IPS-NIHi11 (cell line): ENCODE measurements at regions not wholly inside any gene's neighbourhood (a gene's known extent, or its start where the extent isn't known, plus 50 kb on each side); places are given as distances from the start of the nearest gene placed in this dataset.

Experiments
- DNase-seq: peaks from one replicate; pipeline ENCODE4 v3.0.0; 2012; ENCODE audit warnings: mixed read lengths, low spot score

GRCh38 chr2:223701761-223702160 lies 99.6 kb upstream of the SCG2 start:
- no peak for DNase-seq

DNA sequence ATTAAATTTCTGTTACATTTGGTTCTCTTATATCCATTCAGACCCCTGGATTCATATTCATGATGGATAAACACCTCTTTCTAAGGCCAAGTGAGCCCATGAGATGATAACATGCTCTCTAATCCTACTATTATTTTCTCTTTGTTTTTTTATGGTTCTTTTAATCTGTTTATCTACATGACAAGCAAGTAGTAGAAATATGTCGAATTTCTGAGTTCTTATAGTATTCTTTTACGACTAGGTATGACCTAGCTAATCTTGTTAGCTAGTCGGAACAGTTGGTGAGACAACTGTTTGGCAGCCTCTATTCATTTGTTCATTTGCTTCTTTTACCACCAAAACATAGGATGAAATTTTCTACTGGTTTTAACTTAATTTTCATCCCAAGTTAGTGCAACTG lies 98.1 kb upstream of the SCG2 start:
- no peak for DNase-seq

- no peak for DNase-seq
These were observed 95.9 kb upstream of the SCG2 start for GRCh38 chr2:223697892-223698645.

GRCh38 chr2:223697316-223697891 lies 95.2 kb upstream of the SCG2 start:
- DNase-seq, result no peak

- no peak for DNase-seq
These were observed 94.6 kb upstream of the SCG2 start for GRCh38 chr2:223696719-223697118.

DNA sequence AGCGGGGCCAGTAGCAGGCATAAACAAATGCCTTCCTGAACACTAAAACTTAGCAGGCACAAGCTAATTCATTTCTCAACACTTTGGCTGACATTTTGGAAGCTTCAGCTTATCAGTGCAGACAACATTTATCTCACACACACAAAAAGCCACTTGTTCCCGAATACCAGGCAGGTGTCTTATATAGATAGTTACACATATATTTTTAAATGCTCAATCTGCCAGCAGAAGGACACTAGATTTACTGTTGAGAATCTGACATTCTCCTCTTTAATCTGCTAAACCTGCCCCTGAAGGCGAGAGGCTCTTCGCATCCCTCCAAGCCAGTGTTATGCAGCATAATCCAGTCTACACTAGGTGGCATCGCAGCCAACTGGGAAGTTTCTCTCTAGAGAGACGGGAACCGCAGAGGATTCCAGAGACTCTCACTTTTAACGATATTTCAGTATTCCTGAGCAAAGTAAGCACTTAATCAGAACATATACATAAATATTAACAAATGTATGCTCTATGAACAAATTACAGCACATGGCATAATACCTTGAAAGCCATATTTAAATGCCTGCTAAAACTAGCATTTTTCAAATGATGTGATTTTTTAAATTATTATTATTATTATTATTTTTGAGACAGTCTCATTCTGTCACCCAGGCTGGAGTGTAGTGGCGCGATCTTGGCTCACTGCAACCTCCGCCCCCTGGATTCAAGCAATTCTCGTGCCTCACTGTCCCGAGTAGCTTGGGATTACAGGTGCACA lies 90.2 kb upstream of the SCG2 start:
- peak; percentile 61 for DNase-seq

GRCh38 chr2:223688094-223688835 lies 86.1 kb upstream of the SCG2 start:
- peak; percentile 42 for DNase-seq

GRCh38 chr2:223681125-223681524 lies 79.0 kb upstream of the SCG2 start:
- no peak for DNase-seq

DNA sequence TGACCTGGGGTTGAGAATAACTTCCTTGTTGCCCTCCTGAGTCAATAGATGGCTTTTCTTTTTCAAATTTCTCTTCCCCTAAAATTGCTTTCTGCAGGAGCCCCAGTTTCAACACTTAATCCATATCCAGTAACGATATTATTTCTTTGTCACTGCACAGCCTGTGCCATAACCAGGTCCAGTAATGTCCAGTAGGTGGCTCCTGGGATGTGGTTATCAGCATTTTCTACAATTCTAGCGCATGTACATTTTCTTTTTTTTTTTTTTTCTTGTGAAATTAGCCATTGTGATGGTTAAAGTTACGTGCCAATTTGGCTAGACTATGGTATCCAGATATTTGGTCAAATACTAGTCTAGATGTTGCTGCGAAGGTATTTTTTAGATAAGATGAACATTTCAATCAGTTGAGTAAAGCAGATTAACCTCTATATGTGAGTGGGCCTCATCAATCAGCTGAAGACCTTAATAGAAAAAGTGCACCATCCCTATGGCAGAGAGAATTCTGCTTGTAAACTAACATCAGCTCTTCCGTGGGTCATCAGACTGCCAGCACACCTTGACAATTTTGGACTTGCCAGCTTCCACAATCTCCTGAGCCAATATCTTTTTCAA lies 72.9 kb upstream of the SCG2 start:
- DNase-seq, result peak; percentile 21

DNA sequence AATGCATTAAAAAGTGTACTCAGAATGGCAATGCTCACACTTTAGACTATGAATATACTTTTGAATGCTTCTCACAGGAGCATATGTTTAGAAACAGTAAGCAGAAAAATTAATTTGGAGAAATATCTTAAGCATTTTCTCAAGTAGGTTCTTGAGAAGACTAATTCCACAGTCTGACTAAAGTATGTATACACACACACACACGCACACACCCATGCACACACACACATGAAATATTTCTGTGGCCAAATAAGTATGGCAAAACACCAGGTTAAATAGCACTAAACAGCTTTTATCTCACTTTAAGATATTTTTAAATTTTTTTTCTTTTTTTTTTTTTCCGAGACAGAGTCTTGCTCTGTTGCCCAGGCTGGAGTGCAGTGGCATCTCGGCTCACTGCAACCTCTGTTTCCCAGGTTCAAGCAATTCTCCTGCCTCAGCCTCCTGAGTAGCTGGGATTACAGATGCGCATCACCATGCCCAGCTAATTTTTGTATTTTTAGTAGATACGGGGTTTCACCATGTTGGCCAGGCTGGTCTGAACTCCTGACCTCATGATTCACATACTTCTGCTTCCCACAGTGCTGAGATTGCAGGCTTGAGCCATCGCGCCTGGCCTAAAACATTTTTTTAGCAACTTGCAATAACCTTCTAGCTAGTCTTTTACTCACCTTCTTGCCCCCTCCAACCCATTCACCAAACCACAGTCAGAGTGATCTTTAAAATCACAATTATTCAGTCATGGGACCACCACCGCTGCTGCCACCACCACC lies 67.5 kb upstream of the SCG2 start:
- no peak for DNase-seq

- DNase-seq, result no peak
These were observed 66.3 kb upstream of the SCG2 start for GRCh38 chr2:223668302-223668998.

DNA sequence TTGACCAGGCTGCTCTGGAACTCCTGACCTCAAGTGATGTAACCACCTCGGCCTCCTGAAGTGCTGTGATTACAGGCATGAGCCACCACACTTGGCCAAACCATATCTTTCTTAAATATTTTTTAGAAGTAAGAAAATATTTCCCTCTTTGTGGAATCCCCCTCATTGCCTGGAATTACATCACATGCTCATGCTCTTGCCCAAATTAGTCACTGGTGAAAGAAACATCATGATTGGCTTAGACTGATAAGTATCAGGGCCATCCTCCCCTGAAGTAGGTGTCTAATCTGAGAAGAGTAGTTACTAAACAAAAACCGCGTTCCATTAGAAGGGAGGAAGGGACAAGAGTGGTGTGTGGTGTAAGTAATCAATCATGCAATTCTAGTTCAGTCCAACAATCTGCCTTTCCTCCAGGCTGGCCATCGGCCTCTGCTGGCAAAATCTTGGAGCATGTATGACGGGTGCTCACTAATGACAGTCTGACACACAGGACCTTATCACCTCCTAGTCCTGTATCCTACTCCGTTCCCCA lies 52.3 kb upstream of the SCG2 start:
- DNase-seq, result no peak

- no peak for DNase-seq
These were observed 50.7 kb upstream of the SCG2 start for GRCh38 chr2:223652902-223653301.

DNA sequence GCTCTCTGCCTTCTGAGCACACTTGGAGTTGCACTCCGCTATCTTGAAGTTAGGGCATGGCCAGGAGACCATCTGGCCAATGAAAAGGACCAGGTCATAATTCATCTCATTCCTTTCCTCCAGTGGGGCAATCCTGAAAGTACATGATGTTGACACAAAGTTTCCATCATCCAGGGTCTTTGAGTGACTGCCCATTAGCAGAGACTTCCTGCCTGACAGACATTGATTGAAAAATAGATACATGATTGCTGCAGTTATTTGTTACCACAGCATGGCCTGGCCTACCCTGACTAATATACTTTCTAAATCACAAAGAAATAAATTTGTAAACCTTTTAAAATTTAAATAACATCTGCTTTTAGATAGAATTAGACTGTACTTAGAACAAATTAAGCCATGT lies 50.0 kb upstream of the SCG2 start:
- no peak for DNase-seq
